ENCODE measurements at regions not wholly inside any gene's neighbourhood (a gene's known extent, or its start where the extent isn't known, plus 50 kb on each side); places are given as distances from the start of the nearest gene placed in this dataset.
"Not testable (repeated sequence)": the region's sequence is repeated elsewhere in the genome, so short reads cannot be mapped to it uniquely, and the experiment has no call there.

DNA sequence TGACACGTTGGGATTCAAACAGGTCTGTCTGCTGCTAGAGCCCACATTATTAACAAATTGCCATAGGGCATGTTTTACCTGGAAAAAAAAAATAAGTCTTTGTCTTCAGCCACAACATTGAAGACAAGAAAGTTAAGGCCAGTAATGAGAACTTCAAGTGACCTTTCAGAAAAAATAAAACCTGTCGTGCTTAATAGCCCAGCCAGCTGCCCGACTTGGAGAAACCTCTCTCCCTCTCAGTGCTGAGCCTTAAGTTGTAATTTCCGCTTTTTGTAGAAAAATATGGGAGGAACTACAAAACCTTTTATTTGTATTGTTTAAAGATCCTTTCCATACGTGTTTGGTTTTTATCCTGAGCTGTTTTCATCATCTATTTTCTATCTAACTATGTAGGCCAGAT, 454.3 kb upstream of the SLITRK6 start:
- not testable (repeated sequence) for DNase-seq (ENCODE audit: low spot score)

DNA sequence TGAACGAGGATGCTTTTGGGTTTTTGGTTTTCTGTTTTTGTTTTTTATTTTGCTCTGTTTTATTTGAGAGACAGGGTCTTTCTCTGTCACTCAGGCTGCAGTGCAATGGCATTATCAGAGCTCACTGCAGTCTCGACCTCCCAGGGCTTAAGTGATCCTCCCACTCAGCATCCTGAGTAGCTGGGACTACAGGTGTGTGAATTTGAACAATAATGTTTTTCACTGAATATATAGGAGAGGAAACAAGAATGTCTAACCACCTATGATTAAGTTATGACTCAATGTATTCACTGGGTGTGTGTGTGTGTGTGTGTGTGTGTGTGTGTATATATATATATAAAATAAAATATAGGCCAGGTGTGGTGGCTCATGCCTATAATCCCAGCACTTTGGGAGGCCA, 456.6 kb upstream of the SLITRK6 start:
- not testable (repeated sequence) for DNase-seq (ENCODE audit: low spot score)

DNA sequence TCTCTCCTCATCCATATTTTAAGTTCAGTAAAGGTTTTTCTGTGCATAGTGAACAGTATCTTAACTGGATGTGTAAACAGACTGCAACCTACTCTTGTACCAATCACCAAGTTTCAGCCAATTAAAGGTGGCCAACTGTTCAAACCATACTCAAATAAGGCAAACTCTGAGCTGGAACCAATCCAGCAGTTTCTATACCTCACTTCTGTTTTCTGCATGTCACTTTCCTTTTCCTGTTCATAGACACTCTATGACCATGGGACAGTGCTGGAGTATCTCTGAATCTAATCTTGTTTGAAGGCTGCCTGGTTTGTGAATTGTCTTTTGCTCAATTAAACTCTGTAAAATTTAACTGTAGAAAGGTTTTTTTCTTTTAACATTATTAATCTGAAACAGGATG, 470.3 kb upstream of the SLITRK6 start:
- no peak for DNase-seq (ENCODE audit: low spot score)

DNA sequence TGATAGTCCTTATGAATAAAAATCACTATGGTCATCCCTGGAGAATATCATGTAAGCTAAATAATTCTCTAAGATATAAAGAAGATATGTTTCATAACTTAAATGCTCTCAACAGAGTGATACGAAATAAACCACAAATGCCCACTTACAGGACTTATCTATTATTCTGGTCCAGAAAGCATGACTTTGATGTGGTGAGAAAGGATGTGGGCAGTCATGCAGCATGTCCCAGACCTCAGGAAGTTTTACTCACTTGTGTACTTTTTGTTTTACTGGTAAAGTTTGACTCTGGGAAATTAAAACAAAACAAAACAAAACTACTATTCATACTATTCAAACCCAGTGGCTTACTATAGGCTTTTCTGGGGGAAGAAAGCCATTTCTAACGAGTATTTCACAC, 483.2 kb upstream of the SLITRK6 start:
- DNase-seq (ENCODE audit: low spot score) = no peak

- DNase-seq (ENCODE audit: low spot score) = no peak
These were observed 483.8 kb upstream of the SLITRK6 start for GRCh38 chr13:86283031-86283430.

- no peak for DNase-seq (ENCODE audit: low spot score)
These were observed 499.5 kb upstream of the SLITRK6 start for GRCh38 chr13:86298725-86299124.

DNA sequence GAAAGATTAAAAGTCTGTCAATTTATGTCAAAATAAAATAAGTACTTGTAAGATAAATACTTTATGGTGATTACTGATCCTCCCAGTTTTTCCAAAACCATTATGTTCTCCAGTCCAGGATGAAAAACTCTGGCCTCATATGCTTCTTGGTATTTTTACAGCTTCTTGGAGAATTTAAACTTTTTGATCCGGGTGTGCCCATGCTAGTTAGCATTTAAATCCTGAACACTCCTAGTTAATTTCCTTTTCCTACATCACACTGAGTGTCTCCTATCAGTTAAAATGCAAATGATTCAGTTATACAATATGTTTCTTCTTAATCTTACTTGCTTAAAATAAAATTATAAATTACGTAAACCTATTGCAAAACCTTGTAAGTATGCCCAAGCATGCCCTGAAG, 499.9 kb upstream of the SLITRK6 start:
- no peak for DNase-seq (ENCODE audit: low spot score)

DNA sequence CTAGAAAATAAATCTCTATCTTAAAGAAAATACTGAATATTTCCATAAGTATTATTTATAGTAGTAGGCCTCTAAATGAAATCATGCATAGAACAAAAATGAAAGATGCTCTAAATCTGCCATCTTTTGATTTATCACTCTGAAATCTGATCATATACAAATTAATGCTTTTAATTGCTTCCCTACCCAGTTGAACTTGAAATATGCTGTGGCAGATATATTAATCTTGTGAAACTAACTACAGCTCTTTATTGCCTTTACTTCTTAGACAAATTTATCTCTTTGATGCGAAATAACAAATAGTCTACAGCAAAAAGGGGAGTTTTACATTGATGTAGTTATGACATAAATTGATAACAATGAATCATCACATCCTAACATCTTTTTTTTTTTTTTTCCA, 510.7 kb upstream of the SLITRK6 start:
- DNase-seq (ENCODE audit: low spot score) = no peak

- DNase-seq (ENCODE audit: low spot score) = no peak
These were observed 514.2 kb upstream of the SLITRK6 start for GRCh38 chr13:86313421-86313820.

GRCh38 chr13:86318450-86318849, 519.2 kb upstream of the SLITRK6 start:
- DNase-seq (ENCODE audit: low spot score) = no peak

- no peak for DNase-seq (ENCODE audit: low spot score)
These were observed 525.0 kb upstream of the SLITRK6 start for GRCh38 chr13:86324191-86324590.

GRCh38 chr13:86355301-86355700, 556.1 kb upstream of the SLITRK6 start:
- no peak for DNase-seq (ENCODE audit: low spot score)

GRCh38 chr13:86357106-86357505, 557.9 kb upstream of the SLITRK6 start:
- no peak for DNase-seq (ENCODE audit: low spot score)

GRCh38 chr13:86363749-86364148, 564.5 kb upstream of the SLITRK6 start:
- not testable (repeated sequence) for DNase-seq (ENCODE audit: low spot score)

- DNase-seq (ENCODE audit: low spot score) = no peak
These were observed 569.7 kb upstream of the SLITRK6 start for GRCh38 chr13:86368924-86369323.

DNA sequence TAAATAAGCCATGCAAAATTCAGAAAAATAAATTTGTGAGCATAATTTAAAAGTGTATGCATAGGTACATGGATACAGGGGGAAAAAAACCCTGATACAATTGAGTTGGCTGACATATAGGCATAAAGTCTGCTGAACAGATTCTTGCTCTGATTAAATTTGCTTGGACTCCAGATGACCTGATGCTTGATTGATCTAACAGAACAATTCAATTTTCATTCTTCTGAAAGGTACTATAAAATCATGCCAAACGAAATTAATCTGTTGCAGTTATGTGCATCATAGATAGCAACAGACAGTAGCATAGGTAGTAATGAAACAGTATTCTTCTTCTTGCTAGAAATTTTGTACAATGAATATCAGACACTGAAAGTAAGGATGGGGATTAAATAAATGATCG, 578.2 kb upstream of the SLITRK6 start:
- no peak for DNase-seq (ENCODE audit: low spot score)

DNA sequence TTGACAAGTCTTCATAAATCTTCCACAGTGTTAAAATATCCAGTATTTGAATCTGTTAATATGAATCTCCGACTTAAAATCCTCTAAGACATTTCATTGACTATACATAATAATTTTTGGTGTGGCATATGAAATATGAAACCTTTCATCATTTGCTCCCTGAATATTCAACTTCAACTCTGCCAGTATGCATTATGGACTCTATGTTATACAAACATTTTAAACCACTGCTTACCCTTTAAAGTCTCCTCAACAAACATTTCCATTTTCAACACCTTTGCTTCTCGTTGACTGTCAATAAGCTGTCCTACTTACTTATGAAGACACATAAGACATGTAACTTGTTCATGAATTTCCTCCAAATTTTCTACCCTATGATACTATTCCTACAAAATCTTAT, 579.4 kb upstream of the SLITRK6 start:
- DNase-seq (ENCODE audit: low spot score) = no peak

DNA sequence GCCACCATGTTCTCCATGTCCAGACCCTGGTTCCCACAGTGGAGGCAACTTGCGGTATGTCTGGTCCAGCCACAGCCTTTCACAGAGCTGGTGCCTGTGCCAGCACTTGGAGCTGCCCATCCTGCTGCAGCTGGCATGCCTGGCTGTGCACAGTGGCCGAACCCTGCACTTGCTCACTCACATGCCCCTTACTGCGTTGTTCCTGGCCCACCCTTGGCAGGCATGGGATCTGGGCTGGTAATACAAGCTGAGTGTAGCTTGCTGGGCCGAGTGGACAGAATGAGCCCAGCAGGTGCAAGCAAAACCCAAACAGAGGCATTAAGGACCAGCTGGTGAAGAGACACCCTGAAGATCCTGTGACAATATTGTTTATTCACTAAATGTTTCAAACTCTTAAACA, 583.9 kb upstream of the SLITRK6 start:
- no peak for DNase-seq (ENCODE audit: low spot score)

DNA sequence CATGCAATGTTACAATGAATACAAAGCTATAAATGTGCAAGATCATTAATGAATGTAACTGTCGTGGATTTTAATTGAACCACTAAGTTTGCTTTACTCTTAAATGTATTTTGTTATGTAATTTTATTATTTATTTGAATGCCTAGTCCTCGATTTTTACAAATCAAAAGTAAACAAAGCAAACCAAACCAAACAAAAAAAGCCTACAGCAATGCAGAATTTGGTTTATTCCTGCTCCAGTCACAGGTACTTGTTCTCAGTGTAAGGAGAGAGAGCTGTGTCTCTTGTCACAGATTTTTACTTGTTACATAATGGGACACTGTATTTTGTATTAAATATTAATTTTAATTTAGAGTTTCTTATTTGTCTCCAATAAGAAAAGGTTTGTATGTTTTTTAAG, 584.3 kb upstream of the SLITRK6 start:
- DNase-seq (ENCODE audit: low spot score) = no peak

DNA sequence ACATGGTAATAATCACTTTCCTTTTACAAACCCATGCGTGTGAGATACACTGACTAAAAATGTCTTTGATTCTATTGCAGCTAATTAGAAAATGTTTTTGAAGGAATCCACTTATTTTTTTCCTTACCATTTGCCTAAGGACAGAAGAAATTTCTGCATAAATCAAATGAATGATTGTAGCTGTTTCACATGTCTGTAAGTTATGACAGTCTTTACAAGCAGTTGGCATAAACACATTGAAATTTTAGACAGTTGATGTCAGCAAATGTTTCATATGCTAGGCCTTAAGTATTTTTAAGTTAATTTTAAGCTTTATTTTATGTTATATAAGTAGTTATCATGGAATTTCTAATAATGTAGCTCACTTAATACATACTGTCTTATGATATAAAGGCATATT, 598.4 kb upstream of the SLITRK6 start:
- DNase-seq (ENCODE audit: low spot score) = no peak

GRCh38 chr13:86399572-86399971, 600.4 kb upstream of the SLITRK6 start:
- no peak for DNase-seq (ENCODE audit: low spot score)

GRCh38 chr13:86402500-86402899, 603.3 kb upstream of the SLITRK6 start:
- DNase-seq (ENCODE audit: low spot score) = no peak

DNA sequence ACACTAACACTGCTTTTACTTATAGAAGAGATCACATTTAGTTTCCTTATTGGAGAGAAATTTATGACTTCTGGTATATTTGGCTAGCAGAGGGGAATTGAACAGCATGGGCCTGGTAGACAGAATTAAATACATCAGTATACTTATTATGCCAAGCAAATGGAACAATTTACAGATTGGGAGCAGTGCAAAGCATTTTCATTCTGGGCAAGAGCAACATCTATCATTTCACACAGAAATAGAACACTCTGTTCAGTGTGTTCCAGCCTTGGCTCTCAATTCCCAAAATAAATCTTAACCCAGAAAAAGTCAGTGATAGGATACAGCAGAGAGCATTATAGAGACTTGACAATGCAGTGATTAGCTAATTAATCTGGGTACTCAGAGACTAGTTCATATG, 604.0 kb upstream of the SLITRK6 start:
- no peak for DNase-seq (ENCODE audit: low spot score)

DNA sequence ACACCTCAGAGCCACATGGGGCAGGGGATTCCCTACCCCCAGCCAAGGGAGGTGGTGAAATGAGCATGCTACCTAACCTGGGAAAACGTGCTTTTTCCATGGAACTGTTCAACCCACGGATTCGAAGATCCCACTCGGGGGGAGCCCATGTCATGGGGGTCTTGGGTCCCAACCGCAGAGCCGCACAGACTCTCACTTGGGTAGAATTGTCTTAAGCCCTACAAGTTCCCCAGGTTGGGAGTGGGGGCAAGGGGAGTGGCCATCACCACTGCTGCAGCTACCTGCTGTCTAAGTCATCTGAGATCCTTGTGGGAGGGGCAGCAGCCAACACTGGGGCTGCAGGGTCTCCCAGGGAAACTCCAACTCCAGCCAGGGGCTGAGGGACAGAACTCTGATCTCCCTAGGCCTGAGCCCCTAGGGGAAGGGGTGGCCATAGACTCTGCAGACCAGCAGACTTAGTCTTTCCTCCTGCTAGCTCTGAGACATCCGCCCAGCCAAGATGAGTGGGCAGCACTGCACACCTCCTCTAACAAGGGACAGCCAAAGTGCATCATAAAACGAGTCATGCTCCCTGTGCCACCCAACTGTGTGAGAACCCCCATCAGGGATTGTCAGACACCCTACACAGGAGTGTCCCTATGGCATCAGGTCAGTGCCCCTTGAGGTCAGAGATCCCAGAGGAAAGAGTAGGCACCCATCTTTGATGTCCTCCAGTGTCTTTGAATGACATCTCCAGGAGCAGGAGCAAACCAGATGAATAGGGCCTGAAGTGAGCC, 610.4 kb upstream of the SLITRK6 start:
- no peak for DNase-seq (ENCODE audit: low spot score)

Data from HuH-7 (cell line).